ENCODE measurements at regions not wholly inside any gene's neighbourhood (a gene's known extent, or its start where the extent isn't known, plus 50 kb on each side); places are given as distances from the start of the nearest gene placed in this dataset.

DNA sequence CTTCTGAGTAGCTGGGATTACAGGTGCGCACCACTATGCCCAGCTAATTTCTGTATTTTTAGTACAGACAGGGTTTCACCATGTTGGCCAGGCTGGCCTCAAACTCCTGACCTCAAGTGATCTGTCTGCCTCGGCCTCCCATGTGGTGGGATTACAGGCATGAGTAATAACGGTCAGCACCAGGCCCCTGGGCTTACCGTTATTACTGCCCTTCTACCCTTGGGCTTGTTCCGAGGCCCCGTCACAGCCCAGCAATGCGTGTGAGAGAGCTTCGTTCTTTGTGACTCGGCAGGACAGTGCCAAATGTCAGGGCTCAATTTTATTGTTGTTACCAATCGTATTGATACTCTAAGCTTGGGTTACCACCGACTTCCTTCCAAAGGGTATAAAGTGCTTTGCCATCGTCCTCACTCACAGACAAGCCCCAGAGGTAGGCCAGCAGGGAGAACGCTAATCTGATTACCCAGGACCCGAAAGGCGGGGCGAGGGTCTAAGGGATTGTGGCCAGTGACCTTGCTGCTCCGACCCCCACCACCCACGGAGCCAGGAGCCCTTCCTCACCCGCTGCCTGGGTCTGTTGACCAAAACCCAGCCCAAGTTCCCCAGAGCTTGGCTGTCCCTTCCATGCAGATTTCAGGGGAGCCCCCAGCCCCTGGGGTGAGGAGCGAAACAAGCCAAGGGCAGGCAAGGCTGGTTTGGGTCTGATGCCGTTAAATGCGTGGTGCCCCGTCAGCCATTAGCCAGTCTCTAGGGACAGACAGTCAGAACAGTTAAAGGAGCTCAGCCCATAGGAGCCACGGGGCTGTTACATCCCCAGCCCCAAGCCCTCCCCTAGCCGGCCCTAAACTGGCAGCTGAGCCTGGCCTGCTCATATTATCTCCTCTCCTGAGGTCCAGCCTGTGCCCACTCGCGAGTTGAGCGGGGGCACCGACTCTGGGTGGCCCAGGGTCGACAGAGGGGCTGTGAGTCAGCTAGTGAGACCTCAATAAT lies 54.9 kb upstream of the CASZ1 start:
- TF ChIP-seq, protein P1, sequence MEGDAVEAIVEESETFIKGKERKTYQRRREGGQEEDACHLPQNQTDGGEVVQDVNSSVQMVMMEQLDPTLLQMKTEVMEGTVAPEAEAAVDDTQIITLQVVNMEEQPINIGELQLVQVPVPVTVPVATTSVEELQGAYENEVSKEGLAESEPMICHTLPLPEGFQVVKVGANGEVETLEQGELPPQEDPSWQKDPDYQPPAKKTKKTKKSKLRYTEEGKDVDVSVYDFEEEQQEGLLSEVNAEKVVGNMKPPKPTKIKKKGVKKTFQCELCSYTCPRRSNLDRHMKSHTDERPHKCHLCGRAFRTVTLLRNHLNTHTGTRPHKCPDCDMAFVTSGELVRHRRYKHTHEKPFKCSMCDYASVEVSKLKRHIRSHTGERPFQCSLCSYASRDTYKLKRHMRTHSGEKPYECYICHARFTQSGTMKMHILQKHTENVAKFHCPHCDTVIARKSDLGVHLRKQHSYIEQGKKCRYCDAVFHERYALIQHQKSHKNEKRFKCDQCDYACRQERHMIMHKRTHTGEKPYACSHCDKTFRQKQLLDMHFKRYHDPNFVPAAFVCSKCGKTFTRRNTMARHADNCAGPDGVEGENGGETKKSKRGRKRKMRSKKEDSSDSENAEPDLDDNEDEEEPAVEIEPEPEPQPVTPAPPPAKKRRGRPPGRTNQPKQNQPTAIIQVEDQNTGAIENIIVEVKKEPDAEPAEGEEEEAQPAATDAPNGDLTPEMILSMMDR (IDR thresholded peaks at IDR 0.05): no peak
- no peak for TF ChIP-seq POLR2A (IDR thresholded peaks at IDR 0.05; ENCODE audit: low read depth)

All from esophagus muscularis mucosa (tissue), 3 donors.